Upper lobe of left lung (tissue), 6 donors: ENCODE measurements at regions not wholly inside any gene's neighbourhood (a gene's known extent, or its start where the extent isn't known, plus 50 kb on each side); places are given as distances from the start of the nearest gene placed in this dataset.

Experiments used
- ATAC-seq, 2 donors: fragments of 200-7000 bp; cut with Tn5 transposase; one replicate each; pipeline ENCODE4 v1.9.1; 2022; ENCODE audit warnings: mild to moderate bottlenecking in 2 of 2, moderate library complexity in 2 of 2; ENCODE audit not compliant: low FRiP score in 2 of 2
- DNase-seq, 2 donors: peaks; one replicate each; pipeline ENCODE4 v3.0.0-alpha.2; 2019 to 2020
- H3K27ac ChIP-seq, 4 donors: fragments of 200-600 bp; sonication (generic); one replicate each; pipeline ENCODE4 v1.5.1; 2016 to 2019
- H3K27me3 ChIP-seq, 4 donors: fragments of 200-600 bp; sonication (generic); one replicate each; pipeline ENCODE4 v1.5.1; 2017 to 2019
- H3K36me3 ChIP-seq, 4 donors: fragments of 200-600 bp; sonication (generic); one replicate each; pipeline ENCODE4 v1.5.1; 2016 to 2019
- H3K4me1 ChIP-seq, 4 donors: fragments of 200-600 bp; sonication (generic); one replicate each; pipeline ENCODE4 v1.5.1; 2018 to 2019
- H3K4me3 ChIP-seq, 4 donors: fragments of 200-600 bp; sonication (generic); one replicate each; pipeline ENCODE4 v1.5.1; 2017 to 2019; ENCODE audit warnings: mild to moderate bottlenecking in 2 of 4, moderate library complexity in 1 of 4
- H3K9me3 ChIP-seq, 4 donors: fragments of 200-600 bp; sonication (generic); one replicate each; pipeline ENCODE4 v1.5.1; 2018 to 2019
- EP300 ChIP-seq, 4 donors: sonication (generic); formaldehyde crosslinking; IDR thresholded peaks; one replicate each; pipeline ENCODE4 v1.5.1; 2017; ENCODE audit warnings: antibody characterized with exemption in 4 of 4, control low read depth in 2 of 4
- POLR2A ChIP-seq, 4 donors: fragments of 450-650 bp; IDR thresholded peaks; one replicate each; pipeline ENCODE4 v1.5.1; 2016 to 2017; ENCODE audit warnings: antibody characterized with exemption in 4 of 4, mild to moderate bottlenecking in 2 of 4
- POLR2AphosphoS5 ChIP-seq, 2 donors: sonication (generic); formaldehyde crosslinking; IDR thresholded peaks; one replicate each; pipeline ENCODE4 v1.5.1; 2017; ENCODE audit warnings: antibody characterized with exemption in 2 of 2
- WGBS, 2 donors: methylation state at CpG; one replicate each; pipeline ENCODE4 v1.1.5; 2017 to 2018; 5-methylcytosine and 5-hydroxymethylcytosine counted together
- TF ChIP-seq, protein P1 (sequence below), 6 experiments: fragments of 450-650 bp in 4 of 6; fragments of 200-600 bp in 2 of 6; sonication (generic) in 2 of 6; IDR thresholded peaks; one replicate each; pipeline ENCODE4 v1.5.1; 2016 to 2019; ENCODE audit warnings: antibody characterized with exemption in 6 of 6
- donor health status: DM: no; HTN: no; CAD: no; lungs with moderate emphysema.
- donor health status: DM: no; HTN: yes; CAD: no; lungs with severe emphysema.

GRCh38 chr4:41446391-41446790 is 91.6 kb upstream of the LIMCH1 start:
- peaks cover 7 to 23% (median 15%) of the 10 kb centered on the region in 4 donors for H3K4me1 ChIP-seq
- DNase-seq: no peak
- no peak for TF ChIP-seq POLR2A (IDR thresholded peaks at IDR 0.05)
- no peak for TF ChIP-seq POLR2AphosphoS5 (IDR thresholded peaks at IDR 0.05)
- TF ChIP-seq EP300 (IDR thresholded peaks at IDR 0.05): no peak
- TF ChIP-seq, protein P1, sequence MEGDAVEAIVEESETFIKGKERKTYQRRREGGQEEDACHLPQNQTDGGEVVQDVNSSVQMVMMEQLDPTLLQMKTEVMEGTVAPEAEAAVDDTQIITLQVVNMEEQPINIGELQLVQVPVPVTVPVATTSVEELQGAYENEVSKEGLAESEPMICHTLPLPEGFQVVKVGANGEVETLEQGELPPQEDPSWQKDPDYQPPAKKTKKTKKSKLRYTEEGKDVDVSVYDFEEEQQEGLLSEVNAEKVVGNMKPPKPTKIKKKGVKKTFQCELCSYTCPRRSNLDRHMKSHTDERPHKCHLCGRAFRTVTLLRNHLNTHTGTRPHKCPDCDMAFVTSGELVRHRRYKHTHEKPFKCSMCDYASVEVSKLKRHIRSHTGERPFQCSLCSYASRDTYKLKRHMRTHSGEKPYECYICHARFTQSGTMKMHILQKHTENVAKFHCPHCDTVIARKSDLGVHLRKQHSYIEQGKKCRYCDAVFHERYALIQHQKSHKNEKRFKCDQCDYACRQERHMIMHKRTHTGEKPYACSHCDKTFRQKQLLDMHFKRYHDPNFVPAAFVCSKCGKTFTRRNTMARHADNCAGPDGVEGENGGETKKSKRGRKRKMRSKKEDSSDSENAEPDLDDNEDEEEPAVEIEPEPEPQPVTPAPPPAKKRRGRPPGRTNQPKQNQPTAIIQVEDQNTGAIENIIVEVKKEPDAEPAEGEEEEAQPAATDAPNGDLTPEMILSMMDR (IDR thresholded peaks at IDR 0.05): no peak
- H3K9me3 ChIP-seq: no peaks in the 10 kb centered on the region
- no peak for ATAC-seq
- H3K27ac ChIP-seq: no peak overlapping the region
- no peaks in the 10 kb centered on the region for H3K36me3 ChIP-seq
- WGBS, 2 donors: 77 to 81% methylated on average over 1 of the region's 1 CpG
- no peak overlapping the region for H3K4me3 ChIP-seq
- no peaks in the 10 kb centered on the region for H3K27me3 ChIP-seq

GRCh38 chr4:41446981-41447725 is 90.8 kb upstream of the LIMCH1 start:
- DNase-seq: no peak
- 93 to 96% methylated on average over 11 of the region's 11 CpGs for WGBS, 2 donors
- ATAC-seq: peak in 1 of 2 donors; percentile 59
- TF ChIP-seq EP300 (IDR thresholded peaks at IDR 0.05): no peak
- TF ChIP-seq, protein P1 (IDR thresholded peaks at IDR 0.05): no peak
- TF ChIP-seq POLR2AphosphoS5 (IDR thresholded peaks at IDR 0.05): no peak
- TF ChIP-seq POLR2A (IDR thresholded peaks at IDR 0.05): no peak
- peaks cover 7 to 30% (median 19%) of the 10 kb centered on the region in 4 donors for H3K4me1 ChIP-seq
- H3K36me3 ChIP-seq: no peaks in the 10 kb centered on the region
- no peak overlapping the region for H3K4me3 ChIP-seq
- no peak overlapping the region for H3K27ac ChIP-seq
- no peaks in the 10 kb centered on the region for H3K9me3 ChIP-seq
- H3K27me3 ChIP-seq: no peaks in the 10 kb centered on the region

- Histone ChIP-seq H3K27me3 (no peaks in the 10 kb centered on the region), H3K9me3 (no peaks in the 10 kb centered on the region), H3K27ac (no peak overlapping the region), H3K36me3 (no peaks in the 10 kb centered on the region), H3K4me1 (peaks cover 7 to 20% (median 13%) of the 10 kb centered on the region in 4 donors), H3K4me3 (no peak overlapping the region)
- TF ChIP-seq POLR2A (IDR thresholded peaks at IDR 0.05) (no peak), EP300 (IDR thresholded peaks at IDR 0.05) (no peak), POLR2AphosphoS5 (IDR thresholded peaks at IDR 0.05) (no peak)
- TF ChIP-seq, protein P1 (IDR thresholded peaks at IDR 0.05): no peak
- ATAC-seq (peak; percentile 20 to 90), DNase-seq (no peak)
- WGBS, 2 donors: 79 to 89% methylated on average over 7 of the region's 7 CpGs
Measured at GRCh38 chr4:41448934-41449333, 89.0 kb upstream of the LIMCH1 start.

DNA sequence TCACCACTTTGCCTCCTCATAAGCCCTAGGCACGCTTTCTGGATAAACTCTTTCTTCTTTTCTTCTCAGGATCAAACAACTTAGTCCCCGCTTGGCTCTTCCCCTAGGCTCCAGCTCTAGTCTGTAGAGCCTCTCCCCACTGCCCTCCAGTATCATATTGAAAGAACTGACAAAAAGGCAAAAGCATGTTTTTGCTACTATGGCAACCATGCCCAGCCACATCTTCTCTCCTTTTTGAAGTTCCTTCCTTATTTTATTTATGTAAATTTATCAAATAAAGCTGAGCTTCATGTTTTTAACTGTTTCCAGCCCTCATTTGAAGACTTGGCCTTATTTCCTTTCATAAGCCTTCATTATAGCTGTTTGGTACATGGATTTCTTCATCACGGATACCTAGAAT is 86.0 kb upstream of the LIMCH1 start:
- no peaks in the 10 kb centered on the region for H3K36me3 ChIP-seq
- H3K4me3 ChIP-seq: no peak overlapping the region
- peak overlapping the region in 3 of 4 donors; percentile 14 to 36 (median 29) for H3K27ac ChIP-seq
- no peaks in the 10 kb centered on the region for H3K27me3 ChIP-seq
- 81 to 88% methylated on average over 3 of the region's 3 CpGs for WGBS, 2 donors
- DNase-seq: no peak
- TF ChIP-seq POLR2AphosphoS5 (IDR thresholded peaks at IDR 0.05) (no peak), POLR2A (IDR thresholded peaks at IDR 0.05) (no peak), EP300 (IDR thresholded peaks at IDR 0.05) (no peak)
- TF ChIP-seq, protein P1 (IDR thresholded peaks at IDR 0.05): no peak
- H3K4me1 ChIP-seq: peaks cover 23 to 46% (median 31%) of the 10 kb centered on the region in 4 donors
- no peaks in the 10 kb centered on the region for H3K9me3 ChIP-seq
- ATAC-seq: no peak
